SK-N-SH (cell line): ENCODE measurements at regions not wholly inside any gene's neighbourhood (a gene's known extent, or its start where the extent isn't known, plus 50 kb on each side); places are given as distances from the start of the nearest gene placed in this dataset.

Source experiments
- CTCF ChIA-PET: fragments of 300-600, 350-600 bp; formaldehyde crosslinking; extraction: SDS; loops from one replicate; lab custom pipeline; 2021; lab: Yijun Ruan, JAX
- POLR2A ChIA-PET: fragments of 350-600 bp; sonication (Branson Sonifier 250); formaldehyde crosslinking; extraction: SDS; loops from one replicate; lab custom pipeline; 2020; ENCODE audit warnings: antibody characterized with exemption, inconsistent platforms; lab: Yijun Ruan, JAX
- DNase-seq: peaks from one replicate; pipeline ENCODE4 v3.0.0; 2012
- H2AFZ ChIP-seq: fragments of 200-600 bp; sonication (generic); 2 replicates; pipeline ENCODE4 v1.8.1; 2016; ENCODE audit warnings: antibody characterized with exemption, mild to moderate bottlenecking, low read depth
- H3F3A ChIP-seq: fragments of 200-600 bp; sonication (generic); replicated peaks from 2 replicates; pipeline ENCODE3; 2016; ENCODE audit warnings: antibody characterized with exemption, mild to moderate bottlenecking; ENCODE audit not compliant: insufficient read depth
- H3K27ac ChIP-seq, 2 experiments: fragments of 200-500 bp in 1 of 2; fragments of 200-600 bp in 1 of 2; sonication (Bioruptor generic) in 1 of 2; sonication (generic), shearing (Covaris generic) in 1 of 2; 2 replicates each; pipeline versions ENCODE4 v1.5.1 to v1.6.1; 2014 to 2016; ENCODE audit warnings: low read depth in 2 of 2, inconsistent platforms in 1 of 2, low read length in 1 of 2, mild to moderate bottlenecking in 1 of 2, mixed read lengths in 1 of 2
- H3K27me3 ChIP-seq: fragments of 200-600 bp; sonication (generic), shearing (Covaris generic); 2 replicates; pipeline ENCODE4 v1.6.1; 2016; ENCODE audit warnings: mixed run types; ENCODE audit not compliant: insufficient read depth
- H3K36me3 ChIP-seq, 2 experiments: fragments of 200-500 bp in 1 of 2; fragments of 200-600 bp in 1 of 2; sonication (Bioruptor generic) in 1 of 2; sonication (generic) in 1 of 2; replicated peaks in 1 of 2; 2 replicates each; pipeline versions ENCODE3 to v1.5.1; 2014 to 2016; ENCODE audit warnings: low read length in 1 of 2, mild to moderate bottlenecking in 1 of 2; ENCODE audit not compliant: insufficient read depth in 2 of 2, control insufficient read depth in 1 of 2
- H3K4me1 ChIP-seq, 2 experiments: fragments of 200-500 bp in 1 of 2; fragments of 200-600 bp in 1 of 2; sonication (Bioruptor generic) in 1 of 2; sonication (generic), shearing (Covaris generic) in 1 of 2; 2 replicates each; pipeline versions ENCODE4 v1.5.1 to v1.6.1; 2014 to 2016; ENCODE audit warnings: low read depth in 1 of 2, low read length in 1 of 2, mixed run types in 1 of 2; ENCODE audit not compliant: insufficient read depth in 2 of 2, control insufficient read depth in 1 of 2
- H3K4me2 ChIP-seq: fragments of 200-600 bp; sonication (generic), shearing (Covaris generic); 2 replicates; pipeline ENCODE4 v1.6.1; 2017; ENCODE audit warnings: mixed run types
- H3K4me3 ChIP-seq, 2 experiments: fragments of 200-500 bp in 1 of 2; fragments of 200-600 bp in 1 of 2; sonication (Bioruptor generic) in 1 of 2; sonication (generic), shearing (Covaris generic) in 1 of 2; 2 replicates each; pipeline versions ENCODE4 v1.5.1 to v1.8.1; 2014 to 2016; ENCODE audit warnings: low read depth in 2 of 2, inconsistent platforms in 1 of 2, low read length in 1 of 2, mild to moderate bottlenecking in 1 of 2, mixed read lengths in 1 of 2, moderate library complexity in 1 of 2
- H3K79me2 ChIP-seq: fragments of 200-600 bp; sonication (generic); 2 replicates; pipeline ENCODE4 v1.8.1; 2017; ENCODE audit warnings: mild to moderate bottlenecking; ENCODE audit not compliant: insufficient read depth
- H3K9ac ChIP-seq: fragments of 200-600 bp; sonication (generic); 2 replicates; pipeline ENCODE4 v1.6.1; 2017; ENCODE audit warnings: mixed run types
- H3K9me2 ChIP-seq: fragments of 200-600 bp; sonication (generic); 2 replicates; pipeline ENCODE4 v1.6.1; 2017; ENCODE audit warnings: mixed run types
- H3K9me3 ChIP-seq: fragments of 200-600 bp; sonication (generic); 2 replicates; pipeline ENCODE4 v1.6.1; 2017; ENCODE audit warnings: mixed run types, mild to moderate bottlenecking, moderate library complexity
- H4K20me1 ChIP-seq: fragments of 200-600 bp; sonication (generic); 2 replicates; pipeline ENCODE4 v1.6.1; 2017; ENCODE audit warnings: mild to moderate bottlenecking, mixed run types; ENCODE audit not compliant: insufficient read depth
- CHD2 ChIP-seq: fragments of 150-350 bp; IDR thresholded peaks from 2 replicates; pipeline ENCODE4 v1.6.1; 2018; ENCODE audit warnings: low read length; ENCODE audit not compliant: partially characterized antibody
- CTCF ChIP-seq: fragments of 200-600 bp; sonication (generic); IDR thresholded peaks from 2 replicates; pipeline ENCODE4 v1.6.1; 2017; ENCODE audit warnings: antibody characterized with exemption, mild to moderate bottlenecking, moderate library complexity
- ELF1 ChIP-seq: IDR thresholded peaks from 2 replicates; pipeline ENCODE4 v1.4.0; 2012
- EZH2phosphoT487 ChIP-seq: fragments of 200-600 bp; sonication (generic); IDR thresholded peaks from 2 replicates; pipeline ENCODE4 v1.6.1; 2017; ENCODE audit warnings: low read depth, mixed run types, mild to moderate bottlenecking, antibody characterized with exemption, moderate library complexity, borderline replicate concordance
- FOSL2 ChIP-seq: IDR thresholded peaks from 2 replicates; pipeline ENCODE4 v1.4.0; 2012; ENCODE audit warnings: low read depth, mild to moderate bottlenecking, moderate library complexity, borderline replicate concordance
- JUND ChIP-seq: IDR thresholded peaks from 2 replicates; pipeline ENCODE4 v1.4.0; 2012
- MAX ChIP-seq: IDR thresholded peaks from 2 replicates; pipeline ENCODE4 v1.4.0; 2012; ENCODE audit warnings: low read depth
- POLR2AphosphoS5 ChIP-seq: IDR thresholded peaks from 2 replicates; pipeline ENCODE4 v1.6.1; 2012; ENCODE audit warnings: low read depth, low read length
- RAD21 ChIP-seq: IDR thresholded peaks from 2 replicates; pipeline ENCODE4 v1.6.1; 2012; ENCODE audit warnings: mild to moderate bottlenecking, low read length
- TAF1 ChIP-seq: IDR thresholded peaks from 2 replicates; pipeline ENCODE4 v1.6.1; 2012; ENCODE audit warnings: low read depth, mild to moderate bottlenecking, low read length, moderate library complexity, borderline replicate concordance
- USF1 ChIP-seq: IDR thresholded peaks from 2 replicates; pipeline ENCODE4 v1.4.0; 2012; ENCODE audit warnings: low read depth, borderline replicate concordance
- USF2 ChIP-seq: fragments of 150-350 bp; IDR thresholded peaks from 2 replicates; pipeline ENCODE4 v1.6.1; 2017; ENCODE audit warnings: antibody characterized with exemption, low read length, low read depth, borderline replicate concordance
- WGBS: methylation state at CpG from one replicate; pipeline ENCODE4 v1.1.6; 2017; ENCODE audit warnings: low lambda C conversion rate; 5-methylcytosine and 5-hydroxymethylcytosine counted together

- Histone ChIP-seq H3K4me1 (peaks cover 0 to 7% of the 10 kb centered on the region in 2 experiments; a peak in 2 of 4 replicates), H3K27me3 (no peaks in the 10 kb centered on the region), H3K9me3 (no peaks in the 10 kb centered on the region), H3K36me3 (no peaks in the 10 kb centered on the region), H2AFZ (no peak overlapping the region), H4K20me1 (no peaks in the 10 kb centered on the region), H3K4me2 (no peak overlapping the region), H3F3A (no peaks in the 10 kb centered on the region), H3K9me2 (no peaks in the 10 kb centered on the region), H3K27ac (no peak overlapping the region), H3K79me2 (no peaks in the 10 kb centered on the region), H3K4me3 (no peak overlapping the region), H3K9ac (no peak overlapping the region)
- CTCF ChIA-PET, result interaction anchor here (0.6 to 15.3 kb wide), 9 partner anchors 9 to 609 kb away, joined by 3 to 417 read pairs (median 20); no protein-coding TSS in a partner anchor
- 75% methylated on average over 5 of the region's 5 CpGs for WGBS
- DNase-seq, result no peak
- TF ChIP-seq USF1 (no peak), CHD2 (no peak), RAD21 (no peak), MAX (no peak), USF2 (no peak), POLR2AphosphoS5 (no peak), EZH2phosphoT487 (no peak), ELF1 (no peak), CTCF (no peak)
- POLR2A ChIA-PET, result no interaction called here
These were observed 143.2 kb upstream of the PRSS1 start for GRCh38 chr7:142606081-142606480.

DNA sequence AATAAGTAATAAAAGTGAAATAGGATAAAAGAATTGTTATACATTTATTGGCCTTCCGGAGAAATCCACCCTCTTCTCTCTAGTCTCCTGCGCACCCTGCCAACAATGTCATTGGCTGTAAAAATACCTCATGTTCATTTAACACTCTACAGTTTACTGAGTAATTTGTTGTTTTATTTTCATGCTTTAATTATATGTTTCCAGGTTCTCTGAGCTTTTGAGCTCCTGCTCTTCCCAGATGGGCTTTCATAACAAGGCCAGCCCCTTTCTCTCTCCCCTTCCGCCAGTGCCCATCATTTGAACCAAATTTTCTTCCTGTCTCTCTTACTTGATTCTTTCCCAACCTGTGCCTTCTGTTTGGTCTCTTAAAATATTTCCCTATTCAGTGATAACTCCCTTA lies 144.6 kb upstream of the PRSS1 start:
- no peaks in the 10 kb centered on the region for H3K27me3 ChIP-seq
- H3K36me3 ChIP-seq, result no peaks in the 10 kb centered on the region
- no peak overlapping the region for H2AFZ ChIP-seq
- H3K9ac ChIP-seq, result no peak overlapping the region
- DNase-seq, result no peak
- CTCF ChIA-PET, result interaction anchor here (0.6 to 15.3 kb wide), 70 partner anchors 10 to 610 kb away, joined by 3 to 417 read pairs (median 6); partner anchors contain the start of gene EPHB6
- POLR2A ChIA-PET, result no interaction called here
- H4K20me1 ChIP-seq, result no peaks in the 10 kb centered on the region
- WGBS, result 87% methylated on average over 3 of the region's 3 CpGs
- no peaks in the 10 kb centered on the region for H3K9me2 ChIP-seq
- H3K27ac ChIP-seq, result no peak overlapping the region
- H3K79me2 ChIP-seq, result no peaks in the 10 kb centered on the region
- H3K9me3 ChIP-seq, result no peaks in the 10 kb centered on the region
- H3K4me2 ChIP-seq, result no peak overlapping the region
- peaks cover 0 to 7% of the 10 kb centered on the region in 2 experiments; a peak in 2 of 4 replicates for H3K4me1 ChIP-seq
- H3F3A ChIP-seq, result no peaks in the 10 kb centered on the region
- no peak overlapping the region for H3K4me3 ChIP-seq
- TF ChIP-seq FOSL2 (no peak), CHD2 (no peak), EZH2phosphoT487 (no peak), JUND (no peak), TAF1 (no peak)
